ENCODE measurements at regions not wholly inside any gene's neighbourhood (a gene's known extent, or its start where the extent isn't known, plus 50 kb on each side); places are given as distances from the start of the nearest gene placed in this dataset.
"Not testable (repeated sequence)": the region's sequence is repeated elsewhere in the genome, so short reads cannot be mapped to it uniquely, and the experiment has no call there.

DNA sequence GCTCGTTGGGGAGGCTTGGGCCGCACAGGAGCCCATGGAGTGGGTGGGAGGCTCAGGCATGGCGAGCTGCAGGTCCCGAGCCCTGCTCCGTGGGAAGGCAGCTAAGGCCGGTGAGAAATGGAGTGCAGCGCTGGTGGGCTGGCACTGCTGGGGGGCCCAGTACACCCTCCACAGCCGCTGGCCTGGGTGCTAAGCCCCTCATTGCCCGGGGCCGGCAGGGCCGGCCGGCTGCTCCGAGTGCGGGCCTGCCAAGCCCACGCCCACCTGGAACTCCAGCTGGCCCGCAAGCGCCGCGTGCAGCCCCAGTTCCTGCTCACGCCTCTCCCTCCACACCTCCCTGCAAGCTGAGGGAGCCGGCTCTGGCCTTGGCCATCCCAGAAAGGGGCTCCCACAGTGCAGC is 573.3 kb downstream of the KIF4B start:
- TF ChIP-seq POLR2A, POLR2AphosphoS5, CTCF, EP300 (IDR thresholded peaks at IDR 0.05): not testable (repeated sequence)
